OCI-LY3 (cell line): ENCODE measurements at regions not wholly inside any gene's neighbourhood (a gene's known extent, or its start where the extent isn't known, plus 50 kb on each side); places are given as distances from the start of the nearest gene placed in this dataset.
A peak's percentile ranks its signal among the peaks of the same experiment; 100 is the strongest.

Experiments
- H2AFZ ChIP-seq: fragments of 200-600, 300-600 bp; shearing (Covaris generic); 2 replicates; pipeline ENCODE4 v1.6.0; 2014; ENCODE audit warnings: antibody characterized with exemption, low read depth, low read length
- H3K27ac ChIP-seq: fragments of 200-600, 300-600 bp; sonication (generic); 2 replicates; pipeline ENCODE4 v1.5.1; 2014; ENCODE audit warnings: mild to moderate bottlenecking, low read length, moderate library complexity, mixed read lengths
- H3K27me3 ChIP-seq: fragments of 200-600, 300-600 bp; sonication (generic); 2 replicates; pipeline ENCODE4 v1.6.1; 2014; ENCODE audit warnings: low read depth, low read length, mixed read lengths
- H3K36me3 ChIP-seq: fragments of 200-600, 300-600 bp; sonication (generic); replicated peaks from 2 replicates; pipeline ENCODE3; 2014; ENCODE audit warnings: low read depth, low read length, mixed read lengths
- H3K4me1 ChIP-seq: fragments of 300-600, 200-600 bp; sonication (generic); 2 replicates; pipeline ENCODE4 v1.6.1; 2014; ENCODE audit warnings: low read length, mixed read lengths
- H3K4me2 ChIP-seq: fragments of 200-600, 300-600 bp; sonication (generic); 2 replicates; pipeline ENCODE4 v1.6.1; 2014; ENCODE audit warnings: low read length, mixed read lengths
- H3K4me3 ChIP-seq: fragments of 300-600, 200-600 bp; sonication (generic); 2 replicates; pipeline ENCODE4 v1.5.1; 2014; ENCODE audit warnings: antibody characterized with exemption, mild to moderate bottlenecking, low read length, moderate library complexity
- H3K79me2 ChIP-seq: fragments of 300-600, 200-600 bp; shearing (Covaris generic); 2 replicates; pipeline ENCODE4 v1.6.1; 2014; ENCODE audit warnings: mild to moderate bottlenecking, low read length, mixed read lengths
- H3K9ac ChIP-seq: fragments of 300-600, 200-600 bp; shearing (Covaris generic); 2 replicates; pipeline ENCODE4 v1.6.0; 2014; ENCODE audit warnings: mild to moderate bottlenecking, low read length, moderate library complexity
- H3K9me3 ChIP-seq: fragments of 200-600, 300-600 bp; shearing (Covaris generic); 2 replicates; pipeline ENCODE4 v1.6.1; 2014; ENCODE audit warnings: low read length, mixed read lengths; ENCODE audit not compliant: insufficient read depth
- H4K20me1 ChIP-seq: fragments of 200-600, 300-600 bp; sonication (generic); 2 replicates; pipeline ENCODE4 v1.6.1; 2016; ENCODE audit warnings: low read length, mixed read lengths; ENCODE audit not compliant: insufficient read depth
- CTCF ChIP-seq: fragments of 200-600, 300-600 bp; sonication (generic); IDR thresholded peaks from 2 replicates; pipeline ENCODE4 v1.5.1; 2014; ENCODE audit warnings: antibody characterized with exemption, low read length, low read depth
- EZH2phosphoT487 ChIP-seq: fragments of 200-600 bp; shearing (Covaris generic); IDR thresholded peaks from 2 replicates; pipeline ENCODE4 v1.6.1; 2018; ENCODE audit warnings: antibody characterized with exemption, mixed run types, low read depth

- no peak overlapping the region for H2AFZ ChIP-seq
- H3K4me3 ChIP-seq, result no peak overlapping the region
- no peak overlapping the region for H3K4me2 ChIP-seq
- TF ChIP-seq EZH2phosphoT487, result no peak
- no peak for TF ChIP-seq CTCF
- no peak overlapping the region for H3K27ac ChIP-seq
- H3K79me2 ChIP-seq, result no peaks in the 10 kb centered on the region
- H4K20me1 ChIP-seq, result no peaks in the 10 kb centered on the region
- no peaks in the 10 kb centered on the region for H3K27me3 ChIP-seq
- no peaks in the 10 kb centered on the region for H3K36me3 ChIP-seq
- H3K4me1 ChIP-seq, result peaks cover 34% of the 10 kb centered on the region
- H3K9ac ChIP-seq, result no peak overlapping the region
- no peaks in the 10 kb centered on the region for H3K9me3 ChIP-seq
Observed at GRCh38 chr7:114795475-114795874, 126.4 kb upstream of the MDFIC start.

- H3K9ac ChIP-seq, result peak overlapping the region; percentile 25; the same call in 1 of the 2 replicates
- peak overlapping the region; percentile 80 for H3K27ac ChIP-seq
- TF ChIP-seq EZH2phosphoT487 (no peak), CTCF (no peak)
- H3K4me1 ChIP-seq, result peaks cover 66% of the 10 kb centered on the region
- no peaks in the 10 kb centered on the region for H3K9me3 ChIP-seq
- H4K20me1 ChIP-seq, result no peaks in the 10 kb centered on the region
- H3K79me2 ChIP-seq, result no peaks in the 10 kb centered on the region
- peak overlapping the region; percentile 68 for H3K4me2 ChIP-seq
- no peaks in the 10 kb centered on the region for H3K27me3 ChIP-seq
- H2AFZ ChIP-seq, result peak overlapping the region; percentile 80
- peak overlapping the region; percentile 53 for H3K4me3 ChIP-seq
- H3K36me3 ChIP-seq, result peaks cover 3% of the 10 kb centered on the region
Observed at GRCh38 chr7:114799628-114800028, 122.3 kb upstream of the MDFIC start.

- Histone ChIP-seq H3K27me3 (no peaks in the 10 kb centered on the region), H3K4me1 (peaks cover 71% of the 10 kb centered on the region), H3K27ac (peak overlapping the region; percentile 78), H3K79me2 (no peaks in the 10 kb centered on the region), H3K9me3 (no peaks in the 10 kb centered on the region), H3K4me3 (0 out of 2 replicates have a peak overlapping the region, but pooled peaks have one; percentile 10), H3K36me3 (peaks cover 3% of the 10 kb centered on the region), H3K9ac (peak overlapping the region; percentile 45; the same call in 1 of the 2 replicates), H2AFZ (0 out of 2 replicates have a peak overlapping the region, but pooled peaks have one; percentile 33), H3K4me2 (peak overlapping the region; percentile 55), H4K20me1 (no peaks in the 10 kb centered on the region)
- no peak for TF ChIP-seq EZH2phosphoT487
- TF ChIP-seq CTCF, result no peak
Observed at GRCh38 chr7:114802632-114803031, 119.3 kb upstream of the MDFIC start.

GRCh38 chr7:114806590-114807162, 115.2 kb upstream of the MDFIC start:
- H3K27ac ChIP-seq, result no peak overlapping the region
- no peak overlapping the region for H3K9ac ChIP-seq
- no peak overlapping the region for H3K4me2 ChIP-seq
- no peaks in the 10 kb centered on the region for H3K27me3 ChIP-seq
- H2AFZ ChIP-seq, result no peak overlapping the region
- H3K79me2 ChIP-seq, result no peaks in the 10 kb centered on the region
- TF ChIP-seq CTCF, result no peak
- TF ChIP-seq EZH2phosphoT487, result no peak
- H3K4me3 ChIP-seq, result no peak overlapping the region
- no peaks in the 10 kb centered on the region for H3K9me3 ChIP-seq
- peaks cover 35% of the 10 kb centered on the region for H3K4me1 ChIP-seq
- no peaks in the 10 kb centered on the region for H3K36me3 ChIP-seq
- no peaks in the 10 kb centered on the region for H4K20me1 ChIP-seq
